NOMO-1 (cell line): ENCODE measurements at regions not wholly inside any gene's neighbourhood (a gene's known extent, or its start where the extent isn't known, plus 50 kb on each side); places are given as distances from the start of the nearest gene placed in this dataset.
"Not testable (repeated sequence)": the region's sequence is repeated elsewhere in the genome, so short reads cannot be mapped to it uniquely, and the experiment has no call there.

Source experiments
- DNase-seq, 2 experiments: peaks; one replicate each; lab custom pipeline; 2025; ENCODE audit not compliant: unreplicated experiment in 2 of 2; lab: John Stamatoyannopoulos, UW

DNA sequence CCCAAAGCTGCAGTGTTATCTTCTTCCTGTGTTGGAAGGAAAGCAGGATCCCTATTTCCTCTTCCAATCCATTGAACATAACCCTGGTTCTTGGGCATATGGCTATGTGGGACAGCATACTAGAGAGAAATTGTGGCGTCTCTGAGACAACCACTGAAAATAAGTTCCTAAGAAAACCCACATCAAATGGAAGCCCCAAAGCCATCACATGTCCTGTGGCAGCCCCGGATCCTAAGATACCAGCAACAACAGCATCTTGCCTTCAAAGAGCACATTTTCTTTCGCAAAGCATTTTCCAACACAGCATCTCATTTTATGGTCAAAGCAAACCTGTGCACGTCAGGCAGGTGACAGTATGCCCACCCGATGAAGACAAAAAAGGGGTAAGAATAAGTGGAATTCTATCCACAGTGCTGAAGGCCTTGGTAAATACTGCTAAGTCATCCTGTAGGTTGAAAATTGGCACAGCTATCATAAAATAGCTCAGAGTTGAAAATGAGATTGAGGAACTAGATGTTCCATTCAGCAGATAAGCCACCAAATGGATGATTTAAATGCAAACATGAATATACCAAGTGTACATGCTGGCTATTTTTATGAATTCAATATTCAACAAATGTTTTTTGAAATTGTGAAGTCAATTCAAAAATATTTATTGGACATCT is 232.2 kb downstream of the DLEU7 start:
- peak in 1 of 2 experiments; percentile 66 for DNase-seq

GRCh38 chr13:50612717-50613116 is 230.8 kb downstream of the DLEU7 start:
- DNase-seq: no peak

DNA sequence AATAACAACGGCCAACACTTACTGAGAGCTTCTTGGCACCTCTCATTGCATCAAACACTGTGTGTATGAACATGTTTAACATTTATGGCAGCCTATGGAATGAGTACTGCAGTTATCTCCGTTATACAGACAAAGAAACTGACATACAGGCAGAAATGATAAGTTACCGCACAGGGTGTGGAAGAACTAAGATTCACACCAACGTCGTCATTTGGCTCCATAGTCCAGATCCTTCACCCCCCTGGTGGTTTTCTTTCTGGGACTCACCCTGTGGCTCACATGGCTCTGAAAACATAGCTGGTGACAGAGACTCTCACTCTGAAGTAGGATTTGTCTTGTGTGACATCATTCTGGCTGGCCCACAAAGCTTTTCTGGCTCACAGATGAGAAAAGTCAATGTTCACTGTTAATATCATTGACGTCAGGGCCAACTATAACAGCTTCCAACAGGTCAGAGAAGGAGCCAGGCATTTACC is 230.1 kb downstream of the DLEU7 start:
- no peak for DNase-seq

DNA sequence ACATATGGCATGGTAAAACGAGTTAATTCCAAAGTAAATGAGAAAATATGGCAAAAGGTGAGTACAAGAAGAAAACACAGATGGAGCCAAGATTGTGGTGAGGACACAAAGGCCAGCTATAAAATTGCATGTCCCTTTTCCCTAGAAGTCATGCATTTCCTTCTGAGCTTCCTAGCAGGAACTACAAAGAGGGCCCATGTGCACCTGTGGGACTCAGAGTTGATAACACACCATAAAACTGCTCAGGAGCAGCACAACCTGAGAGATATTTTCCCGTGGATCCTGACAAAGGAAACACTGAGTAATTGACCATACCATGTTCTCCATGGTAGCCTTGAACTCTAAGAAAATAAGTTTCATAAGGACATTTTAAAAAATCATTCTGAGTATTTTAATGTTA is 228.3 kb downstream of the DLEU7 start:
- DNase-seq: no peak

DNA sequence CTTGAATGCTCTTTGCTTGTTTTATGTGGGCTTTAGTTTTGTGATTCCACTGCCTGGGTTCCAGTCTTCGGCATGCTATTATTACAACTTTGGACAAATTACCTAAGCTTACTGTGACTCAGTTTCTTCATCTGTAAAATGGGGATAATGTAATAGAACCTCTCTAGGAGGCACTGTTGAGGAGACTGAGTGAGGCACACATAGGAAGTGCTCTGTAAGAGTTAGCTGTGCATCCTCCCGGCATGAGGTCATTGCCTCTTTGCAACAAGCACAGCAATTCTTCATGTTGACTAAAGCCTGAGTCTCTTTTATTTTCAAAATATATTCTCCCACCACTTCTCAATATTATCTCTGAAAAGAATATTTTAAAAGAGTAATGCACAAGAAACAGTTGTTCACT is 227.4 kb downstream of the DLEU7 start:
- DNase-seq: no peak

GRCh38 chr13:50617134-50617721 is 226.3 kb downstream of the DLEU7 start:
- DNase-seq: peak in 1 of 2 experiments; percentile 46

- no peak for DNase-seq
Measured at GRCh38 chr13:50618206-50618605, 225.3 kb downstream of the DLEU7 start.

DNA sequence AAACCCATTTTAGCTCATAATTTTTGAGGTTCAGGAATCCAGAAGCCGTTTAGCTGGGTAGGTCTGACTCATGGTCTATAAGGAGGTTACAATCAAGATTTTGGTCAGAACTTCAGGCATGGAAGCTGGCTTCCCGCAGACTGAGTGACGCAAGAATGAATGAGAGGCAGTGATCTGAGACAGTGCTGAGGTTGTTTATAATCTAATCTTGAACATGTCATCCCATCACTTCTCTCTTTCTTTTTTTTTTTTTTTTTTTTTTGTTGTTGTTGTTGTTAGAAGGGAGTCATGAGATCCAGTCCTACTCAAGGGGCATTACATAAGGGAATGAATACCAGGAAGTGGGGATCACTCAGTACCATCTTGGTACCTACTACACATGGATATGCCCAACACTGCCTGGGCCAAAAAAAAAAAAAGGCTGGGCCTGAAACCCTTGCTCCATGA is 217.4 kb downstream of the DLEU7 start:
- DNase-seq: peak; percentile 48 to 78

- DNase-seq: no peak
Measured at GRCh38 chr13:50627111-50627510, 216.4 kb downstream of the DLEU7 start.

- not testable (repeated sequence) for DNase-seq
Measured at GRCh38 chr13:50628512-50628911, 215.0 kb downstream of the DLEU7 start.

DNA sequence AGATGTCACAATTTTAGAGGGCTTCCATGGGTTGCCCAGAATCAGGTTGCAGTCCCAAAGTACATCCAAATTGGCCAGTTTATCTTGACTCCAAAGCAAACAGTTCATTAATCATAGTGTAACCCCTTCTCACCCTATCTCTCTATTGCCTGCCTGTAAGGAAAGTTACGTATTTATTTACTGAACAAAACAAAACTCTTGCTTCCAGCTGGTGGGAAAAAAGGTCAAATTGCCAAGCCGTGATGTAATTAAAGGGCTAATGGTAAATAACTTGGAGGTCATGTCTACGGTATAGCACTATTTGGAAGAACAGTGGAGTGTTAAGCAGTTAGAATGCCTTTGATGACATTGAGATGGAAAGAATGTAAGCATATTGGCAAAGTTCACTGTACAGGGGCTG is 214.0 kb downstream of the DLEU7 start:
- DNase-seq: no peak

- no peak for DNase-seq
Measured at GRCh38 chr13:50629966-50630365, 213.5 kb downstream of the DLEU7 start.

- DNase-seq: no peak
Measured at GRCh38 chr13:50631041-50631440, 212.5 kb downstream of the DLEU7 start.

DNA sequence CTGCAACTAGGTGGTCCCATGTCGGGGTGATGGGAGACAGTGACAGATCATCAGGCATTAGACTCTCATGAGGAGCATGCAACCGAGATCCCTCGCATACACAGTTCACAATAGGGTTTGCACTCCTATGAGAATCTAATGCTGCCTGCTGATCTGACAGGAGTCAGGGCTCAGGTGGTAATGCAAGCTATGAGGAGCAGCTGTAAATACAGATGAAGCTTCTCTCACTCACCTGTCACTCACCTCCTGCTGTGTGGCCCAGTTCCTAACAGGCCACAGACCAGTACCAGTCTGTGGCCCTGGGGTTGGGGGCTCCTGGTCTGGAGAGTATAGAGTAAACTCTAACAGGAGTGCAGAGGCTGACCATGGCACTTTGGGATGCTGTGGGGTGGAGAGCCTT is 209.2 kb downstream of the DLEU7 start:
- no peak for DNase-seq

DNA sequence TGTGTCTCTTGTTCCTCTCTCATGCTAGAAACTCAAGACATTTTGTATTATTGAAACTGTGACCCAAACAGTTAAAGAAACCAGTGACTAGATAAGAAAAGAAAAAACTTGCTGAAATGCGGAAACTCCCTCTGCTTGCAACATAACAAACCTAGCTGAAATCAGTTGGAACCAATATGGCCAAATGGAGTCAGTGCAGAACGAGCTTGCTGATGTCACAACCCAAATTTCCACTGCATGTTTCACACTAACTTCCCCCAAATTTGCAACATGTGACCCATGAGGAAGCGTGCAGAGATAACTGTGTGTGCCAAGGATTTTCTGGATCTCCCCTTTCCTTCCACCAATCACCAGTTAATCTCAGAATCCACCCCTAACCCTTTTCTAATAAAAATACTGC is 208.0 kb downstream of the DLEU7 start:
- peak; percentile 77 to 97 for DNase-seq

- peak; percentile 14 to 42 for DNase-seq
Measured at GRCh38 chr13:50636007-50636704, 207.3 kb downstream of the DLEU7 start.

GRCh38 chr13:50643060-50643459 is 200.4 kb downstream of the DLEU7 start:
- DNase-seq: no peak

DNA sequence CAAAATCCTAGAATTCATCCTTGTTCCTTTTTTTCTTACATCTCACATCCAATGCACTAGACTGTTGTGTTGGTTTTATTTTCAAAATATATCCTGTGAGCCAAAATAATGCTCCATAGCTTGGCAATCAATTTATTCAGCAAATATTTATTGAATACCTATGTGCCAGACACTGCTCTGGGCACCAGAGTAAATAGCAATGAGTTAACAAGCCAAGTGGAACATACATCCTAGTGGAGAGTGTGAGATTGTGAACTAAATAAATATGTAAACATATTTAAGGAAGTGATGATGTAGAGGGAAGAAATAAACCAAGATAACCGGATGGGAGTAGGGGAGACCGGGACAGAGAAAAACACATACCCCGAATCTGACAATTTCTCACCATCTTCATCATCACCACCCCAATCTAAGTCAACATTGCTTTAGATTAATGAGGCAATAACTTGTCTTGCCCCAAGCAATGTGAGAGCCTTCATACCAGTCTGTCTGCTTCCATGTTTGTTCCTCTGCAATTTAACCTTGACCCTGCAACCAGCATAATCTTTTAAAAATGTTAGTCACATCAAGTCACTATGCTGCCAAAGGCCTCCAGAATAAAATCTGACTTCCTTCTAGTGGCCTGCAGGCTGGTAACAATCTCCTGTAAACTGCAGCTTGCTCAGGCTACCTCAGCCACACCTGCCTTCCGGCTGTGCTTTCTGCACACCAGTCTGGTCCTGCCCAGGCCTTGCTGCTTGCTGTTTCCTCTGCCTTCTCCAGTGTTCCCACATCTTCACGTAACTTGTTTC is 199.2 kb downstream of the DLEU7 start:
- no peak for DNase-seq

DNA sequence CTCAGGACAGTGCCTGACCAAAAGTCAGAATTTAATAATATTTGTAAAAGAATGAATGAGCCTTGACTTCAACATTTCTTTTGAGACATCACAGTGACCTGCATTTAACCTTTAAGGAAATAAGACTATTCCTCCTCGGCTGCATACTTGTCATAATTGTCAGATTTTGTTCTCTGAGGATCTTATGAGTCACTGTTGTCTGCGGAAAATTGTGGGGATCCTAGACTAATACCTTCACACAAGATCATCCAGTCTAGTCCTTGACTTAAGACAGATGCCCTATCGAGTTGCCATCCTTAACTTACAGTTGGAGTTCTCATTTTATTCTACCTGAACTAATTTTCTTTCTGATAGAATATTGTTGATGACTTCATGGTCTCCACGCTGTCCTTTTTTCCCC is 198.4 kb downstream of the DLEU7 start:
- DNase-seq: no peak

DNA sequence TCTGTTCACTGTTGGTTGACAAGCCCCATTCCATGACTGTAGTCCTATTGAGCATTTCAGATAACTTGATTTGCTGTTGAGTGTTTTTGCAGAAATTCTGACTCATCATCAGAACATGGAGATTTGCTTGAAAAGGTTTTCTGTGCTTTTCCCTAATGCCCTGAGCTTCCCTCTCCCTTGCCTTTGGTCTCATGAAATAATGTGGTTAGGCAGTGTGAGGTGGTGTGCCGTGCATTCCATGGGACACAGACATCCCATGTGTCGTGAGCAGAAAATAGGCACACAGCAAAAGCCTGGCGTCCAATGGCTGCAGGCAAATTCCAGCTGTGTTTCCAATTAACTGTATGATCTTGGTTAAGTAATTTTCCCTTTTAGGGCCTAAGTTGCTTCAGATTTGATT is 197.4 kb downstream of the DLEU7 start:
- no peak for DNase-seq

- DNase-seq: no peak
Measured at GRCh38 chr13:50649211-50649610, 194.3 kb downstream of the DLEU7 start.
